Neural cell (in vitro differentiated cells): ENCODE measurements at regions not wholly inside any gene's neighbourhood (a gene's known extent, or its start where the extent isn't known, plus 50 kb on each side); places are given as distances from the start of the nearest gene placed in this dataset.

Experiments
- H2AFZ ChIP-seq: fragments of 200-600, 300-800 bp; sonication (generic), shearing (Covaris generic); 2 replicates; pipeline ENCODE4 v1.6.0; 2014; ENCODE audit warnings: low read depth, mild to moderate bottlenecking, antibody characterized with exemption, low read length, moderate library complexity
- H3F3A ChIP-seq: fragments of 200-600 bp; shearing (Covaris generic); 2 replicates; pipeline ENCODE4 v1.6.1; 2016; ENCODE audit warnings: mild to moderate bottlenecking, moderate library complexity, mixed read lengths, antibody characterized with exemption, low read length; ENCODE audit not compliant: insufficient read depth, poor library complexity, severe bottlenecking
- H3K27ac ChIP-seq: fragments of 200-600, 300-800 bp; sonication (generic), shearing (Covaris generic); 2 replicates; pipeline ENCODE4 v1.5.1; 2014; ENCODE audit warnings: mild to moderate bottlenecking, low read length, moderate library complexity
- H3K27me3 ChIP-seq: fragments of 300-800, 200-600 bp; sonication (generic), shearing (Covaris generic); 2 replicates; pipeline ENCODE4 v1.6.0; 2014; ENCODE audit warnings: mild to moderate bottlenecking, low read depth, low read length, moderate library complexity; ENCODE audit not compliant: insufficient read depth
- H3K36me3 ChIP-seq: fragments of 300-800, 200-600 bp; sonication (generic), shearing (Covaris generic); 2 replicates; pipeline ENCODE4 v1.5.1; 2014; ENCODE audit warnings: mild to moderate bottlenecking, antibody characterized with exemption, low read length, moderate library complexity; ENCODE audit not compliant: insufficient read depth
- H3K4me2 ChIP-seq: fragments of 300-800, 200-600 bp; sonication (generic), shearing (Covaris generic); 2 replicates; pipeline ENCODE4 v1.6.0; 2014; ENCODE audit warnings: mild to moderate bottlenecking, low read length
- H3K4me3 ChIP-seq: fragments of 300-800, 200-600 bp; sonication (generic), shearing (Covaris generic); 2 replicates; pipeline ENCODE4 v1.5.1; 2014; ENCODE audit warnings: mild to moderate bottlenecking, low read length, moderate library complexity
- H3K79me2 ChIP-seq: fragments of 200-600 bp; shearing (Covaris generic); replicated peaks from 2 replicates; pipeline ENCODE4 v1.6.0; 2014; ENCODE audit warnings: mild to moderate bottlenecking, low read length, moderate library complexity; ENCODE audit not compliant: insufficient read depth
- H3K9ac ChIP-seq: fragments of 300-800, 200-600 bp; sonication (generic), shearing (Covaris generic); 2 replicates; pipeline ENCODE4 v1.6.1; 2016; ENCODE audit warnings: mild to moderate bottlenecking, low read length, mixed read lengths
- H3K9me2 ChIP-seq: fragments of 200-600 bp; shearing (Covaris generic); 2 replicates; pipeline ENCODE4 v1.6.1; 2016; ENCODE audit warnings: mild to moderate bottlenecking, low read length, mixed read lengths; ENCODE audit not compliant: insufficient read depth
- H3K9me3 ChIP-seq: fragments of 200-600, 300-800 bp; sonication (generic), shearing (Covaris generic); 2 replicates; pipeline ENCODE4 v1.6.1; 2016; ENCODE audit warnings: mild to moderate bottlenecking, mixed run types, low read length, moderate library complexity, mixed read lengths
- H4K20me1 ChIP-seq: fragments of 200-600 bp; shearing (Covaris generic); 2 replicates; pipeline ENCODE4 v1.6.1; 2016; ENCODE audit warnings: mild to moderate bottlenecking, mixed run types; ENCODE audit not compliant: insufficient read depth
- EP300 ChIP-seq: fragments of 450-650 bp; conservative IDR thresholded peaks from 2 replicates; pipeline ENCODE4 v1.6.1; 2014; ENCODE audit warnings: antibody characterized with exemption, mild to moderate bottlenecking, moderate library complexity; ENCODE audit not compliant: poor library complexity, severe bottlenecking
- EZH2 ChIP-seq: fragments of 200-600, 300-800 bp; shearing (Covaris generic), sonication (generic); IDR thresholded peaks from 2 replicates; pipeline ENCODE4 v1.6.1; 2014; ENCODE audit warnings: antibody characterized with exemption, low read length, borderline replicate concordance, mild to moderate bottlenecking; ENCODE audit not compliant: insufficient read depth, poor library complexity, severe bottlenecking
- MXI1 ChIP-seq: fragments of 450-650 bp; conservative IDR thresholded peaks from 2 replicates; pipeline ENCODE4 v1.6.1; 2014; ENCODE audit warnings: antibody characterized with exemption, mild to moderate bottlenecking; ENCODE audit not compliant: poor library complexity, severe bottlenecking
- POLR2AphosphoS5 ChIP-seq: IDR thresholded peaks from 2 replicates; pipeline ENCODE4 v1.6.1; 2012
- RAD21 ChIP-seq: fragments of 450-650 bp; conservative IDR thresholded peaks from 2 replicates; pipeline ENCODE4 v1.6.1; 2014; ENCODE audit warnings: antibody characterized with exemption, mild to moderate bottlenecking, moderate library complexity
- SMC3 ChIP-seq: fragments of 450-650 bp; conservative IDR thresholded peaks from 2 replicates; pipeline ENCODE4 v1.6.1; 2014; ENCODE audit warnings: antibody characterized with exemption, mild to moderate bottlenecking, moderate library complexity; ENCODE audit not compliant: poor library complexity
- TAF1 ChIP-seq: IDR thresholded peaks from 2 replicates; pipeline ENCODE4 v1.6.1; 2012; ENCODE audit warnings: low read depth
- TF ChIP-seq, protein P1 (sequence below): fragments of 450-650 bp; IDR thresholded peaks from 2 replicates; pipeline ENCODE4 v1.5.1; 2014; ENCODE audit warnings: antibody characterized with exemption, mild to moderate bottlenecking, moderate library complexity; ENCODE audit not compliant: poor library complexity, severe bottlenecking
- TF ChIP-seq, protein P2 (sequence below): IDR thresholded peaks from 2 replicates; pipeline ENCODE4 v1.6.1; 2012; ENCODE audit warnings: borderline replicate concordance

DNA sequence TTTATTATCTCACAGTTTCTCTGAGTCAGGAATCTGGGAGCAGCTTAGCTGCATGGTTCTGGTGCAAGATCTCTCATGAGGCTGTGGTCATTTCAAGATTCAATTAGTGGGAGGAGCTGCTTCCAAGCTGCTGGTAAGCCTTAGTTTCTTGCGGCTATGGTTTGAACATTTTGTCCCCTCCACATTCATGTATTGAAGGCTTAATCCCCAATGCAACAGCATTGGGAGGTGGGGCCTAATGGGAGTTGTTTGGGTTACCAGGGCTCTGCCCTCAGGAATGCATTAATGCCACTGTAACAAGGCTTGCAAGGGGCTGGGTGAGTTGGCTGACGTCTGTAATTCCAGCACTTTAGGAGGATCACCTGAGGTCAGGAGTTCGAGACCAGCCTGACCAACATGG lies 272.9 kb downstream of the UTP18 start:
- no peaks in the 10 kb centered on the region for H3K9me2 ChIP-seq
- no peak overlapping the region for H2AFZ ChIP-seq
- H3K27ac ChIP-seq: no peak overlapping the region
- H3K4me2 ChIP-seq: no peak overlapping the region
- no peaks in the 10 kb centered on the region for H3K36me3 ChIP-seq
- TF ChIP-seq, protein P1, sequence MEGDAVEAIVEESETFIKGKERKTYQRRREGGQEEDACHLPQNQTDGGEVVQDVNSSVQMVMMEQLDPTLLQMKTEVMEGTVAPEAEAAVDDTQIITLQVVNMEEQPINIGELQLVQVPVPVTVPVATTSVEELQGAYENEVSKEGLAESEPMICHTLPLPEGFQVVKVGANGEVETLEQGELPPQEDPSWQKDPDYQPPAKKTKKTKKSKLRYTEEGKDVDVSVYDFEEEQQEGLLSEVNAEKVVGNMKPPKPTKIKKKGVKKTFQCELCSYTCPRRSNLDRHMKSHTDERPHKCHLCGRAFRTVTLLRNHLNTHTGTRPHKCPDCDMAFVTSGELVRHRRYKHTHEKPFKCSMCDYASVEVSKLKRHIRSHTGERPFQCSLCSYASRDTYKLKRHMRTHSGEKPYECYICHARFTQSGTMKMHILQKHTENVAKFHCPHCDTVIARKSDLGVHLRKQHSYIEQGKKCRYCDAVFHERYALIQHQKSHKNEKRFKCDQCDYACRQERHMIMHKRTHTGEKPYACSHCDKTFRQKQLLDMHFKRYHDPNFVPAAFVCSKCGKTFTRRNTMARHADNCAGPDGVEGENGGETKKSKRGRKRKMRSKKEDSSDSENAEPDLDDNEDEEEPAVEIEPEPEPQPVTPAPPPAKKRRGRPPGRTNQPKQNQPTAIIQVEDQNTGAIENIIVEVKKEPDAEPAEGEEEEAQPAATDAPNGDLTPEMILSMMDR: no peak
- TF ChIP-seq, protein P2, sequence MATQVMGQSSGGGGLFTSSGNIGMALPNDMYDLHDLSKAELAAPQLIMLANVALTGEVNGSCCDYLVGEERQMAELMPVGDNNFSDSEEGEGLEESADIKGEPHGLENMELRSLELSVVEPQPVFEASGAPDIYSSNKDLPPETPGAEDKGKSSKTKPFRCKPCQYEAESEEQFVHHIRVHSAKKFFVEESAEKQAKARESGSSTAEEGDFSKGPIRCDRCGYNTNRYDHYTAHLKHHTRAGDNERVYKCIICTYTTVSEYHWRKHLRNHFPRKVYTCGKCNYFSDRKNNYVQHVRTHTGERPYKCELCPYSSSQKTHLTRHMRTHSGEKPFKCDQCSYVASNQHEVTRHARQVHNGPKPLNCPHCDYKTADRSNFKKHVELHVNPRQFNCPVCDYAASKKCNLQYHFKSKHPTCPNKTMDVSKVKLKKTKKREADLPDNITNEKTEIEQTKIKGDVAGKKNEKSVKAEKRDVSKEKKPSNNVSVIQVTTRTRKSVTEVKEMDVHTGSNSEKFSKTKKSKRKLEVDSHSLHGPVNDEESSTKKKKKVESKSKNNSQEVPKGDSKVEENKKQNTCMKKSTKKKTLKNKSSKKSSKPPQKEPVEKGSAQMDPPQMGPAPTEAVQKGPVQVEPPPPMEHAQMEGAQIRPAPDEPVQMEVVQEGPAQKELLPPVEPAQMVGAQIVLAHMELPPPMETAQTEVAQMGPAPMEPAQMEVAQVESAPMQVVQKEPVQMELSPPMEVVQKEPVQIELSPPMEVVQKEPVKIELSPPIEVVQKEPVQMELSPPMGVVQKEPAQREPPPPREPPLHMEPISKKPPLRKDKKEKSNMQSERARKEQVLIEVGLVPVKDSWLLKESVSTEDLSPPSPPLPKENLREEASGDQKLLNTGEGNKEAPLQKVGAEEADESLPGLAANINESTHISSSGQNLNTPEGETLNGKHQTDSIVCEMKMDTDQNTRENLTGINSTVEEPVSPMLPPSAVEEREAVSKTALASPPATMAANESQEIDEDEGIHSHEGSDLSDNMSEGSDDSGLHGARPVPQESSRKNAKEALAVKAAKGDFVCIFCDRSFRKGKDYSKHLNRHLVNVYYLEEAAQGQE: no peak
- no peak for TF ChIP-seq RAD21
- TF ChIP-seq MXI1: no peak
- TF ChIP-seq EZH2: no peak
- H3K9me3 ChIP-seq: no peaks in the 10 kb centered on the region
- no peaks in the 10 kb centered on the region for H3K79me2 ChIP-seq
- H3K9ac ChIP-seq: no peak overlapping the region
- H3F3A ChIP-seq: no peaks in the 10 kb centered on the region
- no peaks in the 10 kb centered on the region for H4K20me1 ChIP-seq
- H3K4me3 ChIP-seq: no peak overlapping the region
- no peaks in the 10 kb centered on the region for H3K27me3 ChIP-seq

DNA sequence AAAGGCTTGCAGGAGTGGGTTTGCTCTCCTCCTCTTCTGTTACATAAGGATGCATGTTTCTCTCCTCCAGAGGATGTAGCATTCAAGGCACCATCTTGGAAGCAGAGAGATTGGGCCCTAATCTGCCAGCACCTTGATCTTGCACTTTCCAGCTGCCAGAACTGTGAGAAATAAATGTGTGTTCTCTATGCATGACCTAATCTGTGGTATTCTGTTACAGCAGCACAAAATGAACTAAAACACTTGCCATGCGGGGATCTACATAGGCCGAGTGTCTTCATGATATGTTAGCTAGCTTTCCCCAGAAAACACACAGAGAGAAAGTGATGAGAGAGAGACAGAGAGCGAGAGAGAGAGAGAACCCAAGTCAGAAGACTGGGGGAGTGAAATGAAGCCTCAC lies 273.5 kb downstream of the UTP18 start:
- H3K4me2 ChIP-seq: no peak overlapping the region
- no peaks in the 10 kb centered on the region for H3K79me2 ChIP-seq
- TF ChIP-seq, protein P1: no peak
- no peak for TF ChIP-seq MXI1
- no peak for TF ChIP-seq SMC3
- TF ChIP-seq TAF1: no peak
- no peak for TF ChIP-seq RAD21
- TF ChIP-seq POLR2AphosphoS5: no peak
- TF ChIP-seq, protein P2: no peak
- TF ChIP-seq EZH2: no peak
- no peak for TF ChIP-seq EP300
- H4K20me1 ChIP-seq: no peaks in the 10 kb centered on the region
- no peak overlapping the region for H3K9ac ChIP-seq
- H3K9me3 ChIP-seq: no peaks in the 10 kb centered on the region
- H3K9me2 ChIP-seq: no peaks in the 10 kb centered on the region
- no peaks in the 10 kb centered on the region for H3K27me3 ChIP-seq
- no peak overlapping the region for H2AFZ ChIP-seq
- H3F3A ChIP-seq: no peaks in the 10 kb centered on the region
- H3K27ac ChIP-seq: no peak overlapping the region
- no peaks in the 10 kb centered on the region for H3K36me3 ChIP-seq
- H3K4me3 ChIP-seq: no peak overlapping the region
